DMS114 treated with DMSO at 0.1 percent for 48 hours (cell line): ENCODE measurements at regions not wholly inside any gene's neighbourhood (a gene's known extent, or its start where the extent isn't known, plus 50 kb on each side); places are given as distances from the start of the nearest gene placed in this dataset.
"Not testable (repeated sequence)": the region's sequence is repeated elsewhere in the genome, so short reads cannot be mapped to it uniquely, and the experiment has no call there.

Experiments
- DNase-seq: peaks from one replicate; lab custom pipeline; 2025; ENCODE audit not compliant: unreplicated experiment; lab: John Stamatoyannopoulos, UW

GRCh38 chr5:138702166-138703077, 50.8 kb upstream of the CTNNA1 start:
- no peak for DNase-seq

- DNase-seq, result no peak
Observed at GRCh38 chr5:138701678-138702077, 51.5 kb upstream of the CTNNA1 start.

- DNase-seq, result no peak
Observed at GRCh38 chr5:138700581-138701362, 52.5 kb upstream of the CTNNA1 start.

- no peak for DNase-seq
Observed at GRCh38 chr5:138699482-138699881, 53.7 kb upstream of the CTNNA1 start.

- DNase-seq, result no peak
Observed at GRCh38 chr5:138698713-138699112, 54.5 kb upstream of the CTNNA1 start.

DNA sequence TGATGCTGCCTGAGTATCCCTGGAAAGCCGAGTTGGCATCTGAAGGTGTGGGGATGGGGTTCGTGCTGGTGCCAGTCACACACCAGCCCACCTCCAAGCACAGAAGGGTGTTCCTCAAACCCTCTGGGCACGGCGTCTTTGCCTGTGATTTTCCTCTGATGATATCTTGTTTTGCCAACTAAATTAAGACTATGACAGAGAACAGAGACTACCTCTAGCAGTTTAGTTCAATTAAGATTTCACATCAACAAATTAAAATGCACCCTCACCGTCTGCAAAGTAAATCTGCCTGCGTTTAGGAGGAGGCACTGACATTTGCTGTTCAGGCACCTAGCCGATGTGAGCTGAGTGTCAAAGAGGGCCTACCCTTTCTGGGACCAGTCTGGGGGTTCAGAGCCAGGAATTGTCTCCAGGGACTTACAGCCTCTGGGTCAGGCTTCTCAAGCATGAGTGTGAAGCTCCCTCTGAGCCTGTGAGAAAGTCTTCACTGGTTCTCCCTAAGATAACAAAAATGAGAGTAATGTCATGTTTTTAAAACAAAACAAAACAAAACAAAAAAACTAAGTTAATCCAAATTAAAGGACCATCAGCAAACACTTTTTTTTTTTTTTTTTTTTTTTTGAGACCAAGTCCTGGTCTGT, 55.4 kb upstream of the CTNNA1 start:
- no peak for DNase-seq

DNA sequence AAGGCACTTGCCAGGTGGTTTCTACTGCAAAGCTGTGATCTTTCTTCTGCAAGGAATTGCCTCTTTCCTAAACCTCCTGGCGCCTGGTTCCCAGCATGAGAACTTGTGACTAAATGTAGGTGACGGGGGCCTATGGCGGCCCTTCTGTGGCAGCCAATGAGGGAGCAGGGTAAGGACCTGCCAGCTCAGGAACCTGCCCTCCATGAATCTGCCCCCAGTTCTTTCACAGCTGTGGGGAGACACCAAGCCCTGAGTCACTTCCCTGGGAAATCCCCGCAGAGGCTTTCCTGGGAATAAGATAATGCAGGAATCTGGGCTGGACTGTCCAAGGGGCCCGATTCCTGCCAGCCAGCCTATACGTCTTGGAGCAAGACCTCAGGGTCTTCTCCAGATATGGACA, 56.7 kb upstream of the CTNNA1 start:
- DNase-seq, result no peak

DNA sequence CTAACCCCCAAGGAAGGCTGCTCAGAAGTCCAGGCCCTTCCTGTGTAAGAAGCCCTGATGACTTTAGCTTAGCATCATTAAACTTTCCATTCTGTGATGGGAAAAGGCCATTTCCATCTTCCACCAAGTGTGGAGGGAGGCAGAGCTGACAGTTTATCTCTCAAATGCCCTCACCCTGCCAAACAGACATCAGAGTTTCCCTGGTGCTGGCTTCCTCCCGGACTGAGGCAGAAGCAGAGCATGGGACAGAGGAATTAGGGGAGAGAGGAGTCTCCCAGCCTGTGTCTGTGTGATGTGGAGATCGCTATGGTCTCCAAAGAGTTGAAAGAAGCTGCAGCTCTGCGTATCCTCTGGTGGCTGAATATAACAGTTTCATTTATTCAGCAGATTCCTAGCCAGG, 57.4 kb upstream of the CTNNA1 start:
- no peak for DNase-seq

DNA sequence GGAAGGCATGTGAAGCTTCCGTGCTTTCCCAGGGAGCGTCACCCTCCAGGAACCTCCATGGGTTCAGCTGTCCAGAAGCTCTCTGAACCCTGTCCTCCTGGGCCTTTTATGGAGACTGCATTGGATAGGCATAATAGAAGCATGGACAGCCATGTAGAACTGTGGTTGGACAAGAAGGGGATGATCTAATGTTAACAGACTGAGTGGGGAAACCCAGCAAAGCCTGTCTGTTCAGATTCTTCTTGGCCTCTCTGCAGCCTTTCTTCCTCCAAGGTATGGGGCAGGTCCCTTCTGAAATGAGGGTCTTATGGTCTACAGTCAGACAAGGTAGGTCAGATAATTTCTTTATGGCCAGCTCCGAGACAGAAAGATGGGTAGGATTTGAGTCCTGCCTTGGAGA, 59.1 kb upstream of the CTNNA1 start:
- DNase-seq, result no peak

DNA sequence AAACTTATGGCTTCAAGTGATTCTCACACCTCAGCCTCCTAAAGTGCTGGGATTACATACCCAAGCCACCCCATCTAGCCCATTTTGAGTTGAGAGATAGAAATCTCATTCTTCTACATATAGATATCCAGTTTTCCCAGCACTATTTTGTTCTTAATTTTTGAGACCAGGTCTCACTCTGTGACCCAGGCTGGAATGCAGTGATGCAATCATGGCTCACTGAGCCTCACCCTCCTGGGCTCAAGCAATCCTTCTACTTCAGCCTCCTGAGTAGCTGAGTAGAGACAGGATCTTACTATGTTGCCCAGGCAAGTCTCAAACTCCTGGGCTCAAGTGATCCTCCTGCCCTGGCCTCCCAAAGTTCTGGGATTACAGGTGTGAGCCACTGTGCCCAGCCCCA, 60.9 kb upstream of the CTNNA1 start:
- DNase-seq, result no peak

DNA sequence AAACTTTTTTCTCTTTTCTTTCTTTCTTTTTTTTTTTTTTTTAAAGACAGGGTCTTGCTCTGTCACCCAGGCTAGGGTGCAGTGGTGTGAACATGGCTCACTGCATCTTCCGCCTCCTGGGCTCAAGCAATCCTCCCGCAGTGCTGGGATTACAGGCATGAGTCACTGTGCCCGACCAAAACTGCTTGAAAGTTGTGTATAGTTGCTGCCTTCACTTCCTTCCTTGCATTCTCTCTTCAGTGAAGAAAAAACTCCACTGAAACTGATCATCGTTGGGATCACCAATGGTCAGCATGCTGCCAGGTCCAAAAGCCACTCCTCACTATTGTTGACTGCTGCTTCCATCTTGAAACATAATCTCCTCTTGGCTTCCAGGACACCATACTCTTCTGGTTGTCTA, 66.6 kb upstream of the CTNNA1 start:
- DNase-seq, result no peak

DNA sequence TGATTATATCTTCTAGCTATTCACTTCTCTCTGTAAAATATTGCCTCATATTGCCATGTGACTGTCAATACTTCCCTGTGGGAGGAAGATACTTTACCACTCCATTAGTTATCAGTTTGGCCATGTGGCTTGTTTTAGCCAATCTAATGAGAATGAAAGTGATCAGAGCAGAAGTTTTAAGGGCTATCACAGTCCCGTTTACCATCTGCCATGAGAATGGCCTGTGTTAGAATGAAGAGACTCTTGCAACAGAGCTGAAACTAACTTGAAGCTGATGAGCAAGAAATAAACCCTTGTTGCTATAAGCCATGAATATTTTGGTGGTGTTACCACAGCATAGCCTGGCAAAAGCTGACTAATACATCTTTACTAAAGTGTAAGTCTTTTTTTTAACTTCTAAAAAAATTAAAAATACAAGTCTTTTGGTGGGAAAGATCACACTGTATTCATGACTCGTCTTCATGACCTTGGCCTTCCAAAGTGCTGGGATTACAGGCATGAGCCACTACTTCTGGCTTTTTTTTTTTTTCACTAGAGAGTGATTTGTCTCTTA, 68.0 kb upstream of the CTNNA1 start:
- DNase-seq, result no peak

DNA sequence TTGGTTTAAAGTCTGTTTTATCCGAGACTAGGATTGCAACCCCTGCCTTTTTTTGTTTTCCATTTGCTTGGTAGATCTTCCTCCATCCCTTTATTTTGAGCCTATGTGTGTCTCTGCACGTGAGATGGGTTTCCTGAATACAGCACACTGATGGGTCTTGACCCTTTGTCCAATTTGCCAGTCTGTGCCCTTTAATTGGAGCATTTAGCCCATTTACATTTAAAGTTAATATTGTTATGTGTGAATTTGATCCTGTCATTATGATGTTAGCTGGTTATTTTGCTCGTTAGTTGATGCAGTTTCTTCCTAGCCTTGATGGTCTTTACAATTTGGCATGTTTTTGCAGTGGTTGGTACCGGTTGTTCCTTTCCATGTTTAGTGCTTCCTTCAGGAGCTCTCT, 70.8 kb upstream of the CTNNA1 start:
- DNase-seq, result not testable (repeated sequence)

DNA sequence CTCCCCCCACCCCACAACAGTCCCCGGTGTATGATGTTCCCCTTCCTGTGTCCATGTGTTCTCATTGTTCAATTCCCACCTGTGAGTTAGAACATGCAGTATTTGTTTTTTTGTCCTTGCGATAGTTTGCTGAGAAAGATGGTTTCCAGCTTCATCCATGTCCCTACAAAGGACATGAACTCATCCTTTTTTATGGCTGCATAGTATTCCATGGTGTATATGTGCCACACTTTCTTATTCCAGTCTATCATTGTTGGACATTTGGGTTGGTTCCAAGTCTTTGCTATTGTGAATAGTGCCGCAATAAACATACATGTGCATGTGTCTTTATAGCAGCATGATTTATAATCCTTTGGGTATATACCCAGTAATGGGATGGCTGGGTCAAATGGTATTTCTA, 74.4 kb upstream of the CTNNA1 start:
- DNase-seq, result not testable (repeated sequence)

GRCh38 chr5:138677782-138678181, 75.4 kb upstream of the CTNNA1 start:
- no peak for DNase-seq

GRCh38 chr5:138676556-138677193, 76.5 kb upstream of the CTNNA1 start:
- DNase-seq, result no peak

DNA sequence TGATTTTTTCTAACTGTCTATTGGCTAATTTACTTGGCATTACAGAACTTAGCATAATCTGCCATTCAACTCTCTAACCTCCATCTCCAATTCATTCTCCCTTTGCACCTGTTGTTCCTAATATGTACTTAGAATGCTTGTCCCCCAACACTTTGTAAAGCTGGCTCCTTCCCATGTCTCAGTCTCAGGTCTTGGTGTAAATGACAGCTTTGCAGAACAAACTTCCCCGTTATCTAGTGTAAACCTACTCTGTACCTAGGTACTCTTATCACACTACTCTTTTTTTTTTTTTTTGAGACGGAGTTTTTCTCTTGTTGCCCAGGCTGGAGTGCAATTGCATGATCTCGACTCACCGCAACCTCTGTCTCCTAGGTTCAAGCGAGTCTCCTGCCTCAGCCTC, 77.2 kb upstream of the CTNNA1 start:
- DNase-seq, result no peak

DNA sequence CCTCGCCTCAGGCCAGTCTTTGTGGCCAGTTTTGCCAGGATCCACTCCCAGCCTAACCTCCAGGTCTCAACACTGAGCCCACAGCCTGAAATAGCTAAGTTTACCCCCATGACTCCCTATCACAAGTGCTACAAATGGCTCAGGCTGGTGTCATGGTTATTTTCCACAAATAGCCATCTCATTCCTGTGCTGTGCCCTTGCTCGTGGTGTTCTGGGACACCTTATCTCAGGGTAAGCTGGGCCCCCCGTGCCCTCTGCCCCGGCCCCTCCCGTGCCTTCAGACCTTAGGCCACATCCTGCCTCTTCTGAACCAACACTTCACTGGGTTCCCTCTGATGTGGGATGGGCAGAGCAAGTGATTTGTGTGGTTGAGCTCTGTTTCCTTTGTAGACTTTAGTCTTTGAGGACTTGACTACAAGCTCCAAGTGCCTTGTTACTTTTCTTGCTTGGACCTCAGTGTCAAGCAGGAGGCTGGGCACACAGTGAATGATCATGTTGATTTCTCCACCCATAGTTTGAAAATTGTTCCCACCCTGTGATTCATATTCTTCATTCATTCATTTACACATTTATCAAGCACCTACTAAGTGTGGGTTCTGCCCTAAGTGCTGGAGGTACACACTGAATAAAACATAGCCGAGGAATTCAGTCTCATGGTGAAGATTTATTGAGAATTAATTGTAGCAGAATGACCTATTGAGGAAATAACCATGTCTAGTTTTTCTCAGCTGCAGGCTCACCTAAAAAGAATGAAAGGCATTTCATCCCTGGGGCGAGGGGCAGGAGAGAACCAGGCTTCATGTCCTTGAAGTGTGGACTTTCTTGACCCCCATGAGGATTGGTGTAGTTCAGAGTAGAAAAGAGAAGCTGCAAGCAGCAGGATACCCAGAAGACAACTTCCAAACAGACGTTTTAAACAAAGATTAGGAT, 84.5 kb upstream of the CTNNA1 start:
- no peak for DNase-seq

DNA sequence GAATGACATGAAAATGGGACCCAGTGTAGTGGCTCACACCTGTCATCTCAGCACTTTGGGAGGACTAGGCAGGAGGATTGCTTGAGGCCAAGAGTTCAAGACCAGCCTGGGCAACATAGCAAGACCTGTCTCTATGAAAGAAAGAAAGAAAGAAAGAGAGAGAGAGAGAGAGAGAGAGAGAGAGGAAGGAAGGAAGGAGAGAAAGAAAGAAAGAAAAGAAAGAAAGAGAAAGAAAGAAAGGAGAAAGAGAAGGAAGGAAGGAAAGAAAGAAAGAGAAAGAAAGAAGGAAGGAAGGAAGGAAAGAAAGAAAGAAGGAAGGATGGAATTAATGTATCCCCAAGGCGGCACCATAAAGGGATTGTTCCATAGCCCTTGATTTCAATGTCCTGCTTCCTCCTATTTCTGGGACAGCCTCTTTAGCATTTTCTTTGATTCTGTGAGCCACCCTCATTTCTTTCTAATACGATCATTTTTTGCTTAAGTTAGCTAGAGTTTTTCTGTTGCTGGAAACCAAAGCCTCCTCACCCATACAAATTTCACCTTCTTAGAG, 85.4 kb upstream of the CTNNA1 start:
- not testable (repeated sequence) for DNase-seq
